ENCODE measurements at regions not wholly inside any gene's neighbourhood (a gene's known extent, or its start where the extent isn't known, plus 50 kb on each side); places are given as distances from the start of the nearest gene placed in this dataset.

- Mint-ChIP-seq H3K4me3 (no peak overlapping the region), H3K9me3 (peaks cover 0 to 2% of the 10 kb centered on the region in 2 experiments; a peak in 1 of 5 replicates), H3K27ac (no peak overlapping the region), H3K36me3 (ENCODE audit: insufficient read depth in 1 of 3, low read depth in 3 of 3) (no peaks in the 10 kb centered on the region; a peak in 1 of 7 replicates), H3K27me3 (ENCODE audit: low read depth) (no peaks in the 10 kb centered on the region), H3K4me1 (no peaks in the 10 kb centered on the region)
- Histone ChIP-seq H3K79me1 (ENCODE audit: insufficient read depth, low read depth, low read length, poor library complexity, severe bottlenecking) (no peaks in the 10 kb centered on the region), H4K8ac (replicated peaks; ENCODE audit: insufficient read length, low read depth, low read length) (no peak overlapping the region), H3K23me2 (ENCODE audit: insufficient read length, low read depth, low read length, poor library complexity, severe bottlenecking) (no peaks in the 10 kb centered on the region), H2AFZ (ENCODE audit: low read length) (no peak overlapping the region), H3K4me2 (ENCODE audit: insufficient read depth, insufficient read length, low read length) (no peak overlapping the region), H3K9me3 (ENCODE audit: control insufficient read depth, low read depth, low read length) (no peaks in the 10 kb centered on the region), H2BK20ac (ENCODE audit: low read depth, low read length, poor library complexity, severe bottlenecking) (no peak overlapping the region), H4K91ac (ENCODE audit: insufficient read length, low read depth, low read length) (no peak overlapping the region), H3K23ac (ENCODE audit: insufficient read length, low read depth, low read length) (no peak overlapping the region), H3K9ac (ENCODE audit: extremely low read depth, insufficient read length, low read length) (no peak overlapping the region), H2BK120ac (ENCODE audit: low read depth, low read length, poor library complexity, severe bottlenecking) (no peak overlapping the region), H2BK15ac (ENCODE audit: low read depth, low read length) (no peak overlapping the region), H3K27ac (ENCODE audit: insufficient read length, low read depth, low read length) (no peak overlapping the region), H2BK12ac (ENCODE audit: insufficient read length, low read depth, low read length) (no peak overlapping the region), H3K4me1 (ENCODE audit: insufficient read depth, low read length) (no peaks in the 10 kb centered on the region; the same call in 1 of the 2 replicates), H2BK5ac (ENCODE audit: insufficient read length, low read length) (no peak overlapping the region), H4K20me1 (ENCODE audit: control insufficient read depth, insufficient read depth, insufficient read length) (no peaks in the 10 kb centered on the region), H4K5ac (ENCODE audit: insufficient read length, low read depth, low read length) (no peak overlapping the region), H2AK5ac (ENCODE audit: insufficient read length, low read length) (no peak overlapping the region), H3K27me3 (ENCODE audit: insufficient read depth, low read length) (no peaks in the 10 kb centered on the region), H3K4ac (ENCODE audit: low read depth, low read length) (no peak overlapping the region), H3K56ac (ENCODE audit: insufficient read length, low read depth, low read length) (no peak overlapping the region), H3K79me2 (ENCODE audit: insufficient read depth, low read length) (no peaks in the 10 kb centered on the region), H3K14ac (ENCODE audit: insufficient read depth, low read length) (no peak overlapping the region), H3K18ac (ENCODE audit: insufficient read length, low read depth, low read length) (no peak overlapping the region), H3T11ph (ENCODE audit: low read length) (no peak overlapping the region)
- no peak for DNase-seq
- no CpG with 5 or more reads among the region's 1 CpG for WGBS (ENCODE audit: extremely low coverage, insufficient read length, low lambda C conversion rate)
- TF ChIP-seq CTCF (conservative IDR thresholded peaks at IDR 0.05), result no peak
These were observed 444.8 kb downstream of the TLR4 start for GRCh38 chr9:118148990-118149389.

All from H9 (cell line).